Stomach (tissue), 8 donors: ENCODE measurements at regions not wholly inside any gene's neighbourhood (a gene's known extent, or its start where the extent isn't known, plus 50 kb on each side); places are given as distances from the start of the nearest gene placed in this dataset.

Experiments used
- DNase-seq, 2 donors: peaks; one replicate each; pipeline versions ENCODE4 v3.0.0 to v3.0.0-alpha.2; 2013 to 2019
- H3K27ac ChIP-seq, 5 donors: fragments of 200-600 bp in 4 of 5; sonication (generic) in 4 of 5; one replicate each; pipeline ENCODE4 v1.5.1; 2013 to 2019; ENCODE audit warnings: mild to moderate bottlenecking in 1 of 5, moderate library complexity in 1 of 5
- H3K27me3 ChIP-seq, 3 donors: fragments of 200-600 bp; sonication (generic); one replicate each; pipeline ENCODE4 v1.5.1; 2017 to 2019; ENCODE audit warnings: mixed run types in 1 of 3
- H3K36me3 ChIP-seq, 4 donors: fragments of 200-600 bp; sonication (generic); 1 replicate in 3 of 4; 2 replicates in 1 of 4; pipeline ENCODE4 v1.5.1; 2016 to 2019
- H3K4me1 ChIP-seq, 4 donors: fragments of 200-600 bp; sonication (generic); one replicate each; pipeline ENCODE4 v1.5.1; 2016 to 2019
- H3K4me3 ChIP-seq, 4 donors: fragments of 200-600 bp; sonication (generic) in 3 of 4; one replicate each; pipeline ENCODE4 v1.5.1; 2016 to 2019; ENCODE audit warnings: mild to moderate bottlenecking in 1 of 4
- H3K9me3 ChIP-seq, 4 donors: fragments of 200-600 bp; sonication (generic); one replicate each; pipeline ENCODE4 v1.5.1; 2016 to 2019
- EP300 ChIP-seq: sonication (generic); formaldehyde crosslinking; IDR thresholded peaks from one replicate; pipeline ENCODE4 v1.6.1; 2017; ENCODE audit warnings: antibody characterized with exemption
- POLR2A ChIP-seq, 4 donors: fragments of 450-650 bp; IDR thresholded peaks; one replicate each; pipeline ENCODE4 v1.6.1; 2016; ENCODE audit warnings: antibody characterized with exemption in 4 of 4, control low read depth in 2 of 4, mild to moderate bottlenecking in 1 of 4, moderate library complexity in 1 of 4
- POLR2AphosphoS5 ChIP-seq, 3 donors: sonication (generic); formaldehyde crosslinking; IDR thresholded peaks; one replicate each; pipeline ENCODE4 v1.6.1; 2016; ENCODE audit warnings: antibody characterized with exemption in 3 of 3
- WGBS, 5 donors: extraction: QIAGEN DNeasy Blood & Tissue Kit in 3 of 5; methylation state at CpG; one replicate each; pipeline versions ENCODE4 v1.1.5 to v1.1.7; 2013 to 2018; 5-methylcytosine and 5-hydroxymethylcytosine counted together
- intact Hi-C: fragments of 100-400 bp; cut with DNase I; formaldehyde crosslinking; loops from one replicate; pipeline ENCODE4 v1.15.1; 2023; ENCODE audit warnings: low total_unique reads
- TF ChIP-seq, protein P1 (sequence below), 7 experiments: fragments of 450-650 bp in 4 of 7; fragments of 200-600 bp in 3 of 7; sonication (generic) in 3 of 7; IDR thresholded peaks; one replicate each; pipeline ENCODE4 v1.5.1; 2016 to 2019; ENCODE audit warnings: antibody characterized with exemption in 7 of 7, control low read depth in 2 of 7, mild to moderate bottlenecking in 1 of 7
- donor health status: healthy with polysubstance abuse.
- donor health status: Bipolar disorder and iron deficiency.
- donor health status: healthy.

DNA sequence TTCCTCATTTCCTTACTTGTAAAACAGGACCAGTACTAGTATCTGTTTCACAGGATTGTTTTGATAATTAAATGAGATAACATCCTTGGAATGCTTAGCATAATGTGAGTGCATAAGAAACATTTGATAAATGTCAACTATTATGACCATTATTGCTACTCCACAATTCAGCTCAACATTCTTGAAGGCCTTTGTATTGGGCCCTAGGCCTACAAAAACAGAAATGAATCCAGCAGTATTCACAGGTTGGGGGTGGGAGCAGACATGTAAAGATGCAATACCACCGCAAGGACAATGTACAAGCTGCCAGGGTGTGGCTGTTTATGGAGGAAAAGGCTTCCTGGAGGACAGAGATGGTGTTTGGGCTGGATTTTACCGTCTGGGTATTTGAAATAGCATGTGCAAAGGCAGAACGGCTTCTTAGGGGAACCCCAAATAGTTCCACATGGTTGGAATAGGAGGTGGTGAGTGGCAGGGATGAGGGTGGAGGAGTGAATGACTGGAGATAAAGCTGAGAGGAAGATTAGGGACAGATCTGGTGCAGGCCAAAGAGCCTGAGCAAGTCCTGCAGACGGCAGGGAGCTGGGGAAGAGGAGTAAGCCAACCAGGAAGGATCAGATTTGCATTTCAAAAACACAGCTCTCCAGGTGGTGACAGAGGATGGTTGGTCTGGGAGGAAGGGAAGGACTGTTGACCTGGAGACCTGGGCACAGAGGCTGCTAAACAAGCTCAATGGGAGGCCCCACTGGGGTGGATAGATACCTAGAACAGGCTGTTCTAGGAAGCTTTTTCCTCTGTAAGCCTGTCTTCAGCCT, 57.0 kb upstream of the EPB41L1 start:
- peaks cover 53 to 87% (median 79%) of the 10 kb centered on the region in 4 donors for H3K4me1 ChIP-seq
- H3K4me3 ChIP-seq, result no peak overlapping the region
- H3K9me3 ChIP-seq, result no peaks in the 10 kb centered on the region
- intact Hi-C loops, result no loop called here
- DNase-seq, result peak in 1 of 2 donors; percentile 53
- WGBS, 5 donors, result 35 to 57% (median 47%) methylated on average over 4 of the region's 4 CpGs
- TF ChIP-seq EP300, result no peak
- TF ChIP-seq, protein P1, sequence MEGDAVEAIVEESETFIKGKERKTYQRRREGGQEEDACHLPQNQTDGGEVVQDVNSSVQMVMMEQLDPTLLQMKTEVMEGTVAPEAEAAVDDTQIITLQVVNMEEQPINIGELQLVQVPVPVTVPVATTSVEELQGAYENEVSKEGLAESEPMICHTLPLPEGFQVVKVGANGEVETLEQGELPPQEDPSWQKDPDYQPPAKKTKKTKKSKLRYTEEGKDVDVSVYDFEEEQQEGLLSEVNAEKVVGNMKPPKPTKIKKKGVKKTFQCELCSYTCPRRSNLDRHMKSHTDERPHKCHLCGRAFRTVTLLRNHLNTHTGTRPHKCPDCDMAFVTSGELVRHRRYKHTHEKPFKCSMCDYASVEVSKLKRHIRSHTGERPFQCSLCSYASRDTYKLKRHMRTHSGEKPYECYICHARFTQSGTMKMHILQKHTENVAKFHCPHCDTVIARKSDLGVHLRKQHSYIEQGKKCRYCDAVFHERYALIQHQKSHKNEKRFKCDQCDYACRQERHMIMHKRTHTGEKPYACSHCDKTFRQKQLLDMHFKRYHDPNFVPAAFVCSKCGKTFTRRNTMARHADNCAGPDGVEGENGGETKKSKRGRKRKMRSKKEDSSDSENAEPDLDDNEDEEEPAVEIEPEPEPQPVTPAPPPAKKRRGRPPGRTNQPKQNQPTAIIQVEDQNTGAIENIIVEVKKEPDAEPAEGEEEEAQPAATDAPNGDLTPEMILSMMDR (IDR thresholded peaks at IDR 0.05), result no peak
- no peak for TF ChIP-seq POLR2AphosphoS5 (IDR thresholded peaks at IDR 0.05)
- no peak for TF ChIP-seq POLR2A (IDR thresholded peaks at IDR 0.05)
- peak overlapping the region; percentile 72 to 93 (median 89) for H3K27ac ChIP-seq
- H3K27me3 ChIP-seq, result peaks cover 0 to 13% (median 1%) of the 10 kb centered on the region in 3 donors
- H3K36me3 ChIP-seq, result no peaks in the 10 kb centered on the region

DNA sequence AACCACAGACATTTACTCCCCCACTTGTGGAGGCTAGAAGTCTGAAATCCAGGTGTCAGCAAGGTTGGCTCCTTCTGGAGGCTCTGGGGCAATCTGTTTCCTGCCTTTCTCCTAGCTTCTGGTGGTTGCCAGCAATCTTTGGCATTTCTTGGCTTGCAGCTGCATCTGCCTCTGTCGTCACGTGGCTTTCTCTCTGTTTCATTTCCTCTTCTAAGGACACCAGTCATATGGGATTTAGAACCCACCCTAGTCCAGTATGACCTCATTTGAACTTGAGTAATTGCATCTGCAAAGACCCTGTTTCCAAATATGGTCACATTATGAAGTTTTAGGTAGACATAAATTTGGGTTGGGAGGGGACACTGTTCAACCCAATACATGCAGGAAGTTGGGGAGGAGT, 56.2 kb upstream of the EPB41L1 start:
- Histone ChIP-seq H3K36me3 (no peaks in the 10 kb centered on the region), H3K4me1 (peaks cover 58 to 87% (median 80%) of the 10 kb centered on the region in 4 donors), H3K27ac (peak overlapping the region; percentile 72 to 93 (median 89)), H3K27me3 (peaks cover 0 to 5% (median 0%) of the 10 kb centered on the region in 3 donors), H3K4me3 (no peak overlapping the region), H3K9me3 (no peaks in the 10 kb centered on the region)
- WGBS, 5 donors, result 7 to 10% (median 8%) methylated on average over 2 of the region's 2 CpGs
- intact Hi-C loops, result no loop called here
- TF ChIP-seq, protein P1 (IDR thresholded peaks at IDR 0.05), result no peak
- TF ChIP-seq EP300 (no peak), POLR2AphosphoS5 (IDR thresholded peaks at IDR 0.05) (peak in 2 of 3 donors; percentile 18 to 65), POLR2A (IDR thresholded peaks at IDR 0.05) (no peak)
- DNase-seq, result peak; percentile 57 to 68

DNA sequence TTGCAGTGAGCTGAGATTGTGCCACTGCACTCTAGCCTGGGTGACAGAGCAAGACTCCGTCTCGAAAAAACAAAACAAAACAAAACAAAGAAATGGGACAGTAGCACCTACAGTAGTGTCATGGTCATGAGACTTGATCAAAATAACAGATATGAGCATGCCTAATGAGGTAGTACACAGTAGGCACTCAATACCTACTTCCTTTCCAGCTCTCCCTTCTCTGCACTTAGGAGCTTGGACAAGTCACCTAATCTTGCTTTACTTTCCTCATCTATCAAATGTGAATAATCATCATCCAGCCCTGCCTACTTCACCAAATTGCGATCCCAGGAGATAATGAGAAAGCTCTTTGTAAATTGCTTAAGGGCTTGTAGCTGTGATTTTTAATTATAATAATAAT, 55.4 kb upstream of the EPB41L1 start:
- Histone ChIP-seq H3K27me3 (no peaks in the 10 kb centered on the region), H3K9me3 (no peaks in the 10 kb centered on the region), H3K36me3 (no peaks in the 10 kb centered on the region), H3K27ac (peak overlapping the region in 4 of 5 donors; percentile 79 to 93 (median 90)), H3K4me1 (peaks cover 58 to 87% (median 80%) of the 10 kb centered on the region in 4 donors), H3K4me3 (no peak overlapping the region)
- no peak for DNase-seq
- intact Hi-C loops, result no loop called here
- 76 to 84% (median 79%) methylated on average over 3 of the region's 3 CpGs for WGBS, 5 donors
- TF ChIP-seq POLR2A (IDR thresholded peaks at IDR 0.05), result no peak
- TF ChIP-seq, protein P1 (IDR thresholded peaks at IDR 0.05), result no peak
- TF ChIP-seq POLR2AphosphoS5 (IDR thresholded peaks at IDR 0.05), result no peak
- no peak for TF ChIP-seq EP300

DNA sequence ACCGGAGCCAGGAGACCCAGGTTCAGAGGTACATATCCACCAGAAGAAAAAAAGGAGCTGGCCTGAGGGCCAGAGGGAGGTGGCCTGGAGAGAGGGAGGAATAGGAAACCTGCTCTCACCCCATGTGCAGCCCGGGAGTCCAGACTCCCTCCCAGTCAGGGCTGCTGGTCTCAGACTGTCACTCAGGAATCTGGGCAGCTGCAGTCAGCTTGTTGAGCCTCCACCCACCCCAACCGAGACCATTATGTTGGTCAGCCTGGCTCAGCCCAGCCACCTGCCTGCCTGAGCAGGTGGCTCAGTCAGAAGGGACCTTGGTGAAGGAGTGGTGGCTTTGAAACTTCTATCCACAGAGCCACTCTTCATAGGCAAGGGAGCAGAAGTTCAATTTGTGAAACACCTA, 53.3 kb upstream of the EPB41L1 start:
- 25 to 43% (median 29%) methylated on average over 3 of the region's 3 CpGs for WGBS, 5 donors
- intact Hi-C loops, result no loop called here

More for the DNA sequence above, 53.3 kb upstream of the EPB41L1 start:
- no peaks in the 10 kb centered on the region for H3K36me3 ChIP-seq
- peak overlapping the region; percentile 60 to 93 (median 70) for H3K27ac ChIP-seq
- H3K4me3 ChIP-seq, result no peak overlapping the region
- H3K27me3 ChIP-seq, result no peaks in the 10 kb centered on the region
- peaks cover 75 to 84% (median 80%) of the 10 kb centered on the region in 4 donors for H3K4me1 ChIP-seq
- TF ChIP-seq, protein P1 (IDR thresholded peaks at IDR 0.05), result no peak
- TF ChIP-seq POLR2AphosphoS5 (IDR thresholded peaks at IDR 0.05), result peak in 2 of 3 donors; percentile 48 to 56
- DNase-seq, result peak; percentile 79 to 87
- no peaks in the 10 kb centered on the region for H3K9me3 ChIP-seq
